GM08714 (cell line): ENCODE measurements at regions not wholly inside any gene's neighbourhood (a gene's known extent, or its start where the extent isn't known, plus 50 kb on each side); places are given as distances from the start of the nearest gene placed in this dataset.

ENCODE experiments used
- H3K4me3 ChIP-seq: fragments of 200-500 bp; sonication (Bioruptor generic); 2 replicates; pipeline ENCODE4 v1.5.1; 2014; ENCODE audit warnings: mild to moderate bottlenecking, low read length, inconsistent platforms
- ZNF274 ChIP-seq: IDR thresholded peaks from 2 replicates; pipeline ENCODE4 v1.6.1; 2012; ENCODE audit warnings: mild to moderate bottlenecking, low read depth, low read length

DNA sequence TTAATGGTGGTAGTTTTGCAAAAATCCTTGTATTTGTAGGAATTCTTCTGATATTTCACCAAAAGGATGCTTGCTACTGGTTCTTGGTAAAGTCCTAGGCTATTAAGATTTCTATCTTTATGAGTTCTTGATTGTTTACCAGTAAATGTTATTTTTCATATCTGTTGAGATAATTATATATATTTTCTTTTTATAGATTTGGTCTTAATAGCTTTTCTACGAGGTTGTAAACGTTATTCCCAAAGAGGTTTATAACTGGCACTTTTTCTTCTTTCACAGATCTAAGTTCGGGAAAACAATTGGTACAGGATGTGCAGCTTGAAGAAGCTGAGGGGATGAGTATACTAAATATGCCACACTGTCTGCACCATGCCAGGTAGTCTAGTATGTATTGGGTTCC is 55.1 kb upstream of the HBS1L start:
- H3K4me3 ChIP-seq, result no peak overlapping the region
- TF ChIP-seq ZNF274, result no peak

- no peak for TF ChIP-seq ZNF274
- no peak overlapping the region for H3K4me3 ChIP-seq
These were observed 54.1 kb upstream of the HBS1L start for GRCh38 chr6:135108692-135109091.

- no peak overlapping the region for H3K4me3 ChIP-seq
- TF ChIP-seq ZNF274, result no peak
These were observed 52.0 kb upstream of the HBS1L start for GRCh38 chr6:135106611-135107010.

- no peak overlapping the region for H3K4me3 ChIP-seq
- TF ChIP-seq ZNF274, result no peak
These were observed 51.1 kb upstream of the HBS1L start for GRCh38 chr6:135105710-135106109.

DNA sequence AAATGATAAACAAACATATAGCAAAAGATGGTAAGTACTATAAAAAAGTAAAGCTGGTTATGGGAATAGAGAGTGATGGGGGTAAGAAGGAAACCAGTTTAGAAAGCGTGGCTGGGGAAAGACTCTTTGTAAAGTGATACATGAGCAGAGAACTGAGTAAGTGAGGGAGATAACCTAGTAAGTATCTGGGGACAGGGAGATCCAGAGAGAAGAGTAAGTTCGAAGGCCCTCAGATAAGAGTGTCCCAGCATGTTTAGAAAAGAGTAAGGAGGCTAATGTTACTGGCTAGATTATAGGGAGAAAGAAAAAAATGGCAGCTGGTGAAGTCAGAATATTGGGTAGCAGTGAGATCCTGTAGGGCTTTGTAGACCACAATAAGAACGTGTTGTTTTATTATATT is 50.7 kb upstream of the HBS1L start:
- no peak overlapping the region for H3K4me3 ChIP-seq
- no peak for TF ChIP-seq ZNF274
